OCI-LY1 (cell line): ENCODE measurements at regions not wholly inside any gene's neighbourhood (a gene's known extent, or its start where the extent isn't known, plus 50 kb on each side); places are given as distances from the start of the nearest gene placed in this dataset.

Source experiments
- H2AFZ ChIP-seq: fragments of 200-600 bp; sonication (generic), shearing (Covaris generic); 2 replicates; pipeline ENCODE4 v1.6.0; 2014; ENCODE audit warnings: antibody characterized with exemption, mild to moderate bottlenecking, low read length
- H3F3A ChIP-seq: fragments of 200-600 bp; sonication (generic), shearing (Covaris generic); 2 replicates; pipeline ENCODE4 v1.6.0; 2014; ENCODE audit warnings: mild to moderate bottlenecking, antibody characterized with exemption, low read length, moderate library complexity; ENCODE audit not compliant: insufficient read depth
- H3K27ac ChIP-seq: fragments of 200-600 bp; sonication (generic); 2 replicates; pipeline ENCODE4 v1.5.1; 2014; ENCODE audit warnings: low read length, mixed run types, mild to moderate bottlenecking, low read depth; ENCODE audit not compliant: poor library complexity, severe bottlenecking
- H3K27me3 ChIP-seq: fragments of 200-600 bp; sonication (generic); 2 replicates; pipeline ENCODE4 v1.6.0; 2014; ENCODE audit warnings: antibody characterized with exemption, mild to moderate bottlenecking, low read length, moderate library complexity; ENCODE audit not compliant: insufficient read depth
- H3K36me3 ChIP-seq: fragments of 200-600 bp; sonication (generic); 2 replicates; pipeline ENCODE4 v1.6.1; 2014; ENCODE audit warnings: mild to moderate bottlenecking, antibody characterized with exemption, low read length, moderate library complexity, mixed read lengths; ENCODE audit not compliant: insufficient read depth
- H3K4me1 ChIP-seq: fragments of 200-600 bp; sonication (generic); 2 replicates; pipeline ENCODE4 v1.5.1; 2014; ENCODE audit warnings: mild to moderate bottlenecking, low read length, moderate library complexity; ENCODE audit not compliant: insufficient read depth, severe bottlenecking
- H3K4me2 ChIP-seq: fragments of 200-600 bp; sonication (generic), shearing (Covaris generic); 2 replicates; pipeline ENCODE4 v1.6.1; 2014; ENCODE audit warnings: low read length
- H3K4me3 ChIP-seq: fragments of 200-600 bp; sonication (generic); 2 replicates; pipeline ENCODE4 v1.5.1; 2014; ENCODE audit warnings: low read length, low read depth, mild to moderate bottlenecking, mixed read lengths; ENCODE audit not compliant: poor library complexity, severe bottlenecking
- H3K79me2 ChIP-seq: fragments of 200-600 bp; shearing (Covaris generic); 2 replicates; pipeline ENCODE4 v1.6.1; 2016; ENCODE audit warnings: mixed run types, low read length, mixed read lengths; ENCODE audit not compliant: insufficient read depth
- H3K9ac ChIP-seq: fragments of 200-600 bp; sonication (generic), shearing (Covaris generic); 2 replicates; pipeline ENCODE4 v1.6.1; 2014; ENCODE audit warnings: mild to moderate bottlenecking, low read length, mixed read lengths
- H3K9me2 ChIP-seq: fragments of 200-600 bp; sonication (generic), shearing (Covaris generic); 2 replicates; pipeline ENCODE4 v1.6.1; 2014; ENCODE audit warnings: low read depth, mild to moderate bottlenecking, low read length, mixed read lengths
- H3K9me3 ChIP-seq: fragments of 200-600 bp; shearing (Covaris generic); 2 replicates; pipeline ENCODE4 v1.6.1; 2014; ENCODE audit warnings: low read length, mixed read lengths
- H4K20me1 ChIP-seq: fragments of 200-600 bp; sonication (generic), shearing (Covaris generic); 2 replicates; pipeline ENCODE4 v1.6.0; 2016; ENCODE audit warnings: mild to moderate bottlenecking, low read length; ENCODE audit not compliant: insufficient read depth
- EZH2 ChIP-seq: fragments of 200-600 bp; sonication (generic), shearing (Covaris generic); IDR thresholded peaks from 2 replicates; pipeline ENCODE4 v1.8.0; 2017; ENCODE audit warnings: borderline replicate concordance, mixed run types, mild to moderate bottlenecking, antibody characterized with exemption, low read length, moderate library complexity, mixed read lengths
- TF ChIP-seq, protein P1 (sequence below): fragments of 200-600 bp; sonication (generic), shearing (Covaris generic); IDR thresholded peaks from 2 replicates; pipeline ENCODE4 v1.5.1; 2017; ENCODE audit warnings: mild to moderate bottlenecking, antibody characterized with exemption, low read length, moderate library complexity, mixed read lengths

DNA sequence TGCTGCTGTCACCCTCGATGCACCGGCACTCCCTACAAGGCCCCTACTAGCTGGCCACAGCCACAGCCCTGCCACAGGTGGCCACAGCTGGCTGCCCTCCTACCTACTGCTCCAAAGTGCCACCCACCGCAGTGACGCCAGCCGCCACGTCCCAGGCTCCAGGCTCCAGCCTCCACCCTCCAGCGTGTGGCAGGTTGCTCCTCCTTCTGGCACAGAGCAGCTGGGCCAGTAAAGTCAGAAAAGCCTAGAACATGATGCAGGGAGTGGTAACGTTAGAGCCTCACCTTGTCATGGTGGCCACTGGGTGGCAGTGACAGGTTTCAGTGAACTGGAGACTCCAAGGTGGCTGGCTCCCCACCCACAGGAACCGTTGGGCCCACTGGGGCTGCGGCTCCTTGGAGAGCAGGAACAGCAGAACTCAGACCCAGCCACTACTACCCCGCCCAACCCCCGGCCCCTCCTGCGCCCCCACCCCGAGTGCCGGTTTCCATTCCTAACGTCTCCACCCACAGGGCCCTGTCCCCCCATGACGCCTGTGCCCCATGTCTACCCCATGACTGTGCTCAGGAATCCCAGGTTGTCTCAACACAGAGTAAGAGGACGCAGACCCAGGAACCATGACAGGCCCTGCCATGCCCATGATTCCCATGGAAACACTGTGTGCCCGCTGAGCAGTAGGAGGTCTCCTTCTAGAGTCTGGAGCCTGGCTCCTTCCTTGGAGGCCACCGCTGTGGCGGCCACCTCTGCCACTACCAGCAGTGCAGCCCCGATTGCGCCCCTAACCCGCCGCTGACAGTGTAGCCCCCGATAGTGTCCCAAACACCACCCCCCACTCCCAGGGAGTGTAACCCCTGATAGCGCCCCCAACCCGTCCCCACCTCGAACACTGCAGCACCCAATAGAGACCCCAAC lies 52.3 kb upstream of the ZNF33B start:
- Histone ChIP-seq H3K9me3 (no peaks in the 10 kb centered on the region), H3F3A (no peaks in the 10 kb centered on the region), H2AFZ (no peak overlapping the region), H3K27ac (no peak overlapping the region), H3K27me3 (no peaks in the 10 kb centered on the region), H4K20me1 (no peaks in the 10 kb centered on the region), H3K4me2 (no peak overlapping the region), H3K4me3 (no peak overlapping the region), H3K9ac (no peak overlapping the region), H3K79me2 (no peaks in the 10 kb centered on the region), H3K36me3 (no peaks in the 10 kb centered on the region), H3K4me1 (no peaks in the 10 kb centered on the region), H3K9me2 (no peaks in the 10 kb centered on the region)
- TF ChIP-seq, protein P1, sequence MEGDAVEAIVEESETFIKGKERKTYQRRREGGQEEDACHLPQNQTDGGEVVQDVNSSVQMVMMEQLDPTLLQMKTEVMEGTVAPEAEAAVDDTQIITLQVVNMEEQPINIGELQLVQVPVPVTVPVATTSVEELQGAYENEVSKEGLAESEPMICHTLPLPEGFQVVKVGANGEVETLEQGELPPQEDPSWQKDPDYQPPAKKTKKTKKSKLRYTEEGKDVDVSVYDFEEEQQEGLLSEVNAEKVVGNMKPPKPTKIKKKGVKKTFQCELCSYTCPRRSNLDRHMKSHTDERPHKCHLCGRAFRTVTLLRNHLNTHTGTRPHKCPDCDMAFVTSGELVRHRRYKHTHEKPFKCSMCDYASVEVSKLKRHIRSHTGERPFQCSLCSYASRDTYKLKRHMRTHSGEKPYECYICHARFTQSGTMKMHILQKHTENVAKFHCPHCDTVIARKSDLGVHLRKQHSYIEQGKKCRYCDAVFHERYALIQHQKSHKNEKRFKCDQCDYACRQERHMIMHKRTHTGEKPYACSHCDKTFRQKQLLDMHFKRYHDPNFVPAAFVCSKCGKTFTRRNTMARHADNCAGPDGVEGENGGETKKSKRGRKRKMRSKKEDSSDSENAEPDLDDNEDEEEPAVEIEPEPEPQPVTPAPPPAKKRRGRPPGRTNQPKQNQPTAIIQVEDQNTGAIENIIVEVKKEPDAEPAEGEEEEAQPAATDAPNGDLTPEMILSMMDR: peak; percentile 35
- no peak for TF ChIP-seq EZH2

DNA sequence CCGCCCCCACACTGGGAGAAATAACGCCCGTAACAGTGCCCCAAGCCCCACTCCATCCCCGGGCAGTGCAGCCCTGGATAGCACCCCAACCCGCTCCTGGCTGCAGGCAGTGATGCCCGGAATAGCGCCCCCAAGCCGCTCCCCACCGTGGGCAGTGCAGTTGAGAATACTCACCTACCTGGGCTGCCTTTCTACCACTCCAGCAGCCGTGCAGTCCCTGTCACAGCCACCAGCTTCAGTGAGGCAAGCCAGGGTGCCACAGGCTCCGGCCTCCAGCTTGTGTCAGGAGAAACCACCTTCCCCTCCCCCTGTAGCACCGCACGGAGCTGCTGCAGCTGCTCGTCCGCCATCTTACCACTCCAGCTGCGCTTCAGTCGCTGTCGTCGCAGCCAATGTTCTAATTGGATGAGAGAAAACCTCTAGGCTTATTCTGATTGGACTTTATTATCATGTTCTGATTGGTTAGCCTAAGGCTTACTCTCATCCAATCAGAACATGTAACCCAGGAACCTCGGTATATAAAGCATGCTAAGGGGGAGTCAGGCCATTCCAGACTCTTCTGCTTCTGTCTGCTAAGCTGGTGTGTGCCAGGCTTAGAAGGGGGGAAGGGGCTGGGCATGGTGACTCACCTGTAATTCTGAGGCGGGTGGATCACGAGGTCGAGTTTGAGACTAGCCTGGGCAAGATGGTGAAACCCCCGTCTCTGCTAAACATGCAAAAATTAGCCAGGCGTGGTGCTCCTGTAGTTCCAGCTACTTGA lies 53.2 kb upstream of the ZNF33B start:
- H2AFZ ChIP-seq: no peak overlapping the region
- no peaks in the 10 kb centered on the region for H3K9me3 ChIP-seq
- no peak for TF ChIP-seq EZH2
- TF ChIP-seq, protein P1: no peak
- no peaks in the 10 kb centered on the region for H3K9me2 ChIP-seq
- no peaks in the 10 kb centered on the region for H3K36me3 ChIP-seq
- no peaks in the 10 kb centered on the region for H3K27me3 ChIP-seq
- no peak overlapping the region for H3K4me3 ChIP-seq
- H4K20me1 ChIP-seq: no peaks in the 10 kb centered on the region
- no peak overlapping the region for H3K9ac ChIP-seq
- H3K4me1 ChIP-seq: no peaks in the 10 kb centered on the region
- no peaks in the 10 kb centered on the region for H3F3A ChIP-seq
- no peak overlapping the region for H3K27ac ChIP-seq
- H3K79me2 ChIP-seq: no peaks in the 10 kb centered on the region
- H3K4me2 ChIP-seq: no peak overlapping the region

DNA sequence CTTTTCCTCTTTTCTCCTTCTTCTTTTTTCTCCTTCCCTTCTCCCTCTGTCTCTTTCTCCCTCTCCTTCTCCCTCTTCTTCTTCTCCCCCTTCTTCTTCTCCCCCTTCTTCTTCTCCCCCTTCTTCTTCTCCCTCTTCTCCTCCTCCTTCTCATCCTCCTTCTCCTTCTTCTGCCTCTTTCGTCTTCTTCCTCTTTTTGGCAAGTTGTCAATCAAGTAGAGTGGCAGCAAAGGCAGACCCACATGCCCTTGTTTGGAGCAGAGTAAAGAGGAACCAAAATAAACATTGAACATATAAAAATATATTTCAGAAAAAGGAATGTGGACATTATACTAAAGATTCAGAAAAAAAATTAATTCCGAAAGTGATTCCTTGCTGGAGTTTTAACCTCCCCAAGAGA lies 59.6 kb upstream of the ZNF33B start:
- no peaks in the 10 kb centered on the region for H3K4me1 ChIP-seq
- no peaks in the 10 kb centered on the region for H3F3A ChIP-seq
- H3K9ac ChIP-seq: no peak overlapping the region
- no peaks in the 10 kb centered on the region for H3K9me2 ChIP-seq
- no peaks in the 10 kb centered on the region for H3K27me3 ChIP-seq
- H3K79me2 ChIP-seq: no peaks in the 10 kb centered on the region
- H3K4me2 ChIP-seq: no peak overlapping the region
- H2AFZ ChIP-seq: no peak overlapping the region
- H3K27ac ChIP-seq: no peak overlapping the region
- no peaks in the 10 kb centered on the region for H3K9me3 ChIP-seq
- no peak overlapping the region for H3K4me3 ChIP-seq
- no peaks in the 10 kb centered on the region for H3K36me3 ChIP-seq
- no peaks in the 10 kb centered on the region for H4K20me1 ChIP-seq
- TF ChIP-seq EZH2: no peak
- TF ChIP-seq, protein P1: no peak
